SIG-M5 treated with dmso at 0.1 percent for 504 hours (cell line): ENCODE measurements at regions not wholly inside any gene's neighbourhood (a gene's known extent, or its start where the extent isn't known, plus 50 kb on each side); places are given as distances from the start of the nearest gene placed in this dataset.
"Not testable (repeated sequence)": the region's sequence is repeated elsewhere in the genome, so short reads cannot be mapped to it uniquely, and the experiment has no call there.

Experiments used
- DNase-seq: peaks from one replicate; lab custom pipeline; 2025; ENCODE audit not compliant: unreplicated experiment; lab: John Stamatoyannopoulos, UW

- not testable (repeated sequence) for DNase-seq
Measured at GRCh38 chr21:9823197-9824157, 697.9 kb upstream of the TPTE start.

DNA sequence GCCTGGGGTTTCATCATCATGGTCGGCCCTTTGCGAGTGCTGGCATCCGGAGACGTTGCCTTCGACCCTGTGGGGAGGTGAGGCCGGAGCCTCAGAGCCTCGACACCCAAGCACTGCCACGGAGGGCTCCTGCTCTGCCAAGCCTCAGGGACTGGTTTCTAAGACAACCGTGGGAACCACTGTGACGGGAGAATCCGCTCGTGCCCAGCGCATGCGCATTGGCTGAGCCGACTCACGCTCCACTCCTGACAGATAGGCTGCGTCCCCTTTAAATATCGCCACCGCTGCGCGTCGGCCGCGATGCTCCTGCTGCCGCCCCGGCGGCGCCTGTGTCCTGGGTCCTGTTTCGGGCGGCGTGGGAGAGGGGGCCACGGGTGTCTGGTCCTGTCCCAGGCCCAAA is 690.6 kb upstream of the TPTE start:
- not testable (repeated sequence) for DNase-seq

DNA sequence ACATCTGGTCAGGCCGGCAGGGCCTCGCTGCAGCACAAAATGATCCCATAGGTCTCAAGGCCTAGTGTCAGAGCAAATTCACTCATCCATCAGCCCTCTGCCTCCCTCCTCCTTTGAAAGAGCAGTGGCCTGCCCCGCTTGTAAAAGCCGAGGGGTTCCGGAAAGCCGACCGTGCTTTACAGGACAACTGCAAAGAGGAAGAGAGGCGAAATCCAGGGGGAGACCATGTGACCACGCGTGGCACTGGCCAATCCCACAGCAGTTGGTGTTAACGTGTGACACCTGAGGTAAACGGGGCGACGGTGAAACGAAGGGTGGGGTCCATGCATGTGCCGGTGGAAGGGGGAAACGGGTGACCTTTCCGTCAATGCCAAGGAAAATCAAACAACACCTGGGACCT is 688.6 kb upstream of the TPTE start:
- DNase-seq = not testable (repeated sequence)

DNA sequence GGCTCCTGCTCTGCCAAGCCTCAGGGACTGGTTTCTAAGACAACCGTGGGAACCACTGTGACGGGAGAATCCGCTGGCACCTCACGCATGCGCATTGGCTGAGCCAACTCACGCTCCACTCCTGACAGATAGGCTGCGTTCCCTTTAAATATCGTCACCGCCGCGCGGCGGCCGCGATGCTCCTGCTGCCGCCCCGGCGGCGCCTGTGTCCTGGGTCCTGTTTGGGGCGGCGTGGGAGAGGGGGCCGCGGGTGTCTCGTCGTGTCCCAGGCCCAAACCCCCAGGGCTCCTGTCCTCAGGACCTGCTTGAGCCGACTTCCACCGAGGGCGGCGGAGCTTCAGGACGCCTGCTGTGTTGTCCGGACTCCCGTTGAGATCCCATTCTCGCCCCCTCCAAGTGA is 684.8 kb upstream of the TPTE start:
- DNase-seq = not testable (repeated sequence)

GRCh38 chr21:9837001-9837400 is 684.4 kb upstream of the TPTE start:
- not testable (repeated sequence) for DNase-seq

GRCh38 chr21:9837526-9837925 is 683.9 kb upstream of the TPTE start:
- not testable (repeated sequence) for DNase-seq

- DNase-seq = no peak
Measured at GRCh38 chr21:9837946-9838737, 683.2 kb upstream of the TPTE start.

GRCh38 chr21:9838738-9839642 is 682.4 kb upstream of the TPTE start:
- no peak for DNase-seq

DNA sequence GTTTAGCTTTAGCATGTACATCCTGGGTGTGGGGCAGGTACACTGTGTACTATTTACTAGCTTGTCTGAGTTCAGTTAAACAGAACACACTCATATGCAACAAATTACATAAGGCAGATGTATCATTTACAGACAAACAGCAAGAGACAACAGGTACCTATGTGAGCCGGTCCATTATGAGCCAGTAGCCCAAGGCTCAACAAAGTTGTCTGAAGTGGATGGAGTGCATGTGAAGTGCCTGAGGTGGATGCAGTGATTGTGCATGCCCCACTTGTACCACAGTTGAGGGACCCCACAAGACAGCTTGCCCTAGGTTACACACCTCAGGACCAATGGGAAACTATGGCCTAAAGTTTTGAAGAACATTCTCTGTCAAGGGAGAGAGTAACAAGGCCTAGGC is 677.3 kb upstream of the TPTE start:
- DNase-seq = not testable (repeated sequence)

GRCh38 chr21:9847511-9847910 is 673.9 kb upstream of the TPTE start:
- not testable (repeated sequence) for DNase-seq

GRCh38 chr21:9851166-9851565 is 670.2 kb upstream of the TPTE start:
- DNase-seq = not testable (repeated sequence)

- not testable (repeated sequence) for DNase-seq
Measured at GRCh38 chr21:9851695-9852094, 669.7 kb upstream of the TPTE start.

DNA sequence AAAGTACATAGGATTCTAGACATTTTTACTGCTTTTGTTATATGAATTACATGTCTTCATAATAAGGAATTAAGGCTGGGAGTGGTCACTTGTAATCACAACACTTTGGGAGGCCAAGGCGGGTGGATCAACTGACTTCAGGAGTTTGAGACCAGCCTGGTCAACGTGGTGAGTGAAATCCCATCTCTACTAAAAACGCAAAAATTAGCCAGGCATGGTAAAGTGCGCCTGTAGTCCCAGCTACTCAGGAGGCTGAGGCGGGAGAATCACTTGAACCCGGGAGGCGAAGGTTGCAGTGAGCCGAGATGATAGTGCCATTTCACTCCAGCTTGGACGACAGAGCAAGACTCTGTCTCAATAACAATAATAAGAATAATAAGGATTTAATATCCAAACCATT is 663.8 kb upstream of the TPTE start:
- not testable (repeated sequence) for DNase-seq

GRCh38 chr21:9859865-9860264 is 661.5 kb upstream of the TPTE start:
- not testable (repeated sequence) for DNase-seq

GRCh38 chr21:9862456-9862855 is 658.9 kb upstream of the TPTE start:
- not testable (repeated sequence) for DNase-seq

GRCh38 chr21:9867815-9868214 is 653.6 kb upstream of the TPTE start:
- DNase-seq = not testable (repeated sequence)

DNA sequence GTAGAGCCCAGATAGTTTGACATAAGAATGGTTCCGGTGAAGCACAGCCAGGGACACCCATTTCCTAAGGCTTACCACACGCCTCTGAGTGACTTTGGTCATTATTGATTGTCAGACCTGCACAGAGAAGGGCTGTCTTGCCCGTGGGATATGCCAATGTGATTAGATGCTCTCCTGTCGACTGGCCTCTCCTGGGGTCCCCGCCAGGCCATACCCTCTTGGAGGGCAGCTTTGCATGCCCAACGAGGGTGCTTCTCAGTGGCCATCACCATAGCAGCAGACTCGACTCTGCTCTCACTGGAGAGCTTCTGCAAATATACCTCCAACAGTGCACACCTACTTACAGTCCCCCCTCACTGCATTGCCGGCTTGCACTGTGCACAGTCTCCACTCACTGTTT is 648.3 kb upstream of the TPTE start:
- DNase-seq = not testable (repeated sequence)

- DNase-seq = not testable (repeated sequence)
Measured at GRCh38 chr21:9874136-9874535, 647.2 kb upstream of the TPTE start.

DNA sequence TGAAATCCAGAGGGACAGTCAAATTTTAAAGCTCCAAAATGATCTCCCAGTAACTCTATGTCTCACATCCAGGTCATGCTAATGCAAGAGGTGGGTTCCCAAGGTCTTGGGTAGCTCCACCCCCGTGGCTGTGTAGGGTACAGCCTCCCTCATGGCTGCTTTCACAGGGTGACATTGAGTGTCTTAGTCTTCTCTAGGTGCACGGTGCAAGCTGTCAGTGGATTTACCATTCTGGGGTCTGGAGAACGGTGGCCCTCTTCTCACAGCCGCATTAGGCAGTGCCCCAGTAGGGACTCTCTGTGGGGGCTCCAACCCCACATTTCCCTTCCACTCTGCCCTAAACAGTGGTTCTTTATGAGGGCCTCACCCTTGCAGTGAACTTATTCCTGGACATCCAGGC is 640.0 kb upstream of the TPTE start:
- DNase-seq = not testable (repeated sequence)

DNA sequence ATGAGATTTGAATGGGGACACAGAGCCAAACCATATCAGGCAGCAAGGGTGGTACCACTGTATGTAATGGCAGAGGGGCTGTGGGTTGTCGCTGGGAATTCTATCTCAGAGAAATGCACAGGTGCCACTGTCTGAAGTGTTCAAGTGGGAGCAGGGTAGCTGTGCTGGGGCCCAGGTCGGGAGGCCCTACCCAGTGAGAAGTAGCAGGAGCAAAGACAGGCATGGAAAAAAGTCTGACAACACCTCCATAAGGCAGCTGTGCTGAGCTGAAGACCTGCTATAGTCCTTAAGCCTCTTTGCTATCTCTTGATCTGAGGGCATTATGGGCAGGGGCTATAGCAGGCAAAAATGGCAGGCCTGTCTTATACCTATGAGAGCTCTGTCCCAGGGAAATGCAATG is 638.3 kb upstream of the TPTE start:
- not testable (repeated sequence) for DNase-seq
